ENCODE measurements at regions not wholly inside any gene's neighbourhood (a gene's known extent, or its start where the extent isn't known, plus 50 kb on each side); places are given as distances from the start of the nearest gene placed in this dataset.
"Not testable (repeated sequence)": the region's sequence is repeated elsewhere in the genome, so short reads cannot be mapped to it uniquely, and the experiment has no call there.

DNA sequence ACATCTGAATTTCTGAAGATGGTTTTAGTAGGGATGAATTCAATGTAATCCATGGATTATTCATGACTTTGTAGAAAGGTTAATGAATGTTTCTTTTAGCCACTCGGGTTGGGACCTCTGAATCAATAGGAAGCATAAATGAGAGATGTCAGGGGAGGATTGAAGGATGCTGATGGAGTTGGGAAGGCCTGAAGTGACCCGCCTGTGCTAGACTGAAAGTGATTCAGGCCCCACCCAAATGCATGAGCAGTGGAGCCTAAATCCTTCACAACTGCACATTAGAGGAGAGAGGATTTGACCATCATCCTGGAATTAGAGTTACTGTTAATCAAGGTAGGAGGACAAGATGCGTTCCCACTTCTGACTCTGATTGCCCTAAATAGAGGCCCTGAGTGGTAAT lies 162.2 kb upstream of the PTPN20 start:
- peak; percentile 2 for DNase-seq (ENCODE audit: low spot score)

DNA sequence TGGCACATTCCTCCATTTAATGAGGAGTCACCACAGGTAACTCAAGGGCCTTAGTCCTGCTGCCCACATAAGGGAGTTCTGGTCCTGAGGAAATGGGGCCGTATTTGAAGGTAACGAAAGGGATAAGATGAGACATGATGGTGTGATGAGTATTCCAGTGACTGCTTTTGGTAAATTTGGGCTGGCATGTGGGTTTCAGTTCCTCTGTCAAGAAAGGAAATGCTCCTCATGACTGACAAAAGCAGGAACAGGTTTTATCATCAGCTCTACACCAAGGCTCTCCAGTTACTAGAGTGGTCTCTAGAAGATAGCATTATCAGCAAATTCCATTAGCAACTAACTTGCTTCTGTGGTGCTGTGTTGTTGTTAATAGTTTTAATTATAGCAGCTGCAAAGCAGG lies 161.8 kb upstream of the PTPN20 start:
- peak; percentile 2 for DNase-seq (ENCODE audit: low spot score)

GRCh38 chr10:46753763-46754162 lies 157.5 kb upstream of the PTPN20 start:
- DNase-seq (ENCODE audit: low spot score) = not testable (repeated sequence)

- not testable (repeated sequence) for DNase-seq (ENCODE audit: low spot score)
These were observed 149.8 kb upstream of the PTPN20 start for GRCh38 chr10:46761471-46761870.

DNA sequence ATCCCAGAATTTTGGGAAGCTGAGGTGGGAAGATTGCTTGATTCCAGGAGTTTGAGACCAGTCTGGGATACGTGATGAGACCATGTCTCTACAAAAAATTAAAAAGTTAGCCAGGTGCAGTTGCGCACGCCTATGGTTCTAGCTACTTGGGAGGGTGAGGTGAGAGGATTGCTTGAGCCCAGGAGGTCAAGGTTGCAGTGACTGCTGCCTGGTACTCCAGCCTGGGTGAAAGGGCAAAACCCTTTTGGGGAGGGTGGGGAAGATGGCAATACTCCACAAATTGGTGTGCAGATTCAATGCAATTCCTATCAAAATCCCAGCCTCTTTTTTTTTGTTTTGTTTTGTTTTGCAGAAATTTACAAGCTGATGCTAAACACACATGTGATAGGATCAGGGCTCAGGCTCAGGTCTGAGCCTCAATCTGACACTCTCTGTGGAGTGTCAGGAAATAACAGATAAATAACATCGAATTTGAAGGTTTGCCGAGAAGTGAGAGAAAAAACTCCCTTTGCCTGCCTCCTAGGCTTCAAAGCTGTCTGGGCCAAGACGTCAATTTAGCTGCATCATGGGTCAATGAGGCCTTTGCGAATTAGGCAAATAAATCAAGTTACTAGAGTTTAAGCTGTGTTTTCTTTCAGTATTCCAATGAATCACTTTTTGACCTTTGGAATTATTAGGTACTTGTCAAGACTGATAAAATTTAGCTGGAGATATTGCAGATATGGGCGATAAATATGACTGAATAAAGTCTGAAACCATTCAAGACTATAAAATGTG lies 142.5 kb upstream of the PTPN20 start:
- DNase-seq (ENCODE audit: low spot score) = not testable (repeated sequence)

DNA sequence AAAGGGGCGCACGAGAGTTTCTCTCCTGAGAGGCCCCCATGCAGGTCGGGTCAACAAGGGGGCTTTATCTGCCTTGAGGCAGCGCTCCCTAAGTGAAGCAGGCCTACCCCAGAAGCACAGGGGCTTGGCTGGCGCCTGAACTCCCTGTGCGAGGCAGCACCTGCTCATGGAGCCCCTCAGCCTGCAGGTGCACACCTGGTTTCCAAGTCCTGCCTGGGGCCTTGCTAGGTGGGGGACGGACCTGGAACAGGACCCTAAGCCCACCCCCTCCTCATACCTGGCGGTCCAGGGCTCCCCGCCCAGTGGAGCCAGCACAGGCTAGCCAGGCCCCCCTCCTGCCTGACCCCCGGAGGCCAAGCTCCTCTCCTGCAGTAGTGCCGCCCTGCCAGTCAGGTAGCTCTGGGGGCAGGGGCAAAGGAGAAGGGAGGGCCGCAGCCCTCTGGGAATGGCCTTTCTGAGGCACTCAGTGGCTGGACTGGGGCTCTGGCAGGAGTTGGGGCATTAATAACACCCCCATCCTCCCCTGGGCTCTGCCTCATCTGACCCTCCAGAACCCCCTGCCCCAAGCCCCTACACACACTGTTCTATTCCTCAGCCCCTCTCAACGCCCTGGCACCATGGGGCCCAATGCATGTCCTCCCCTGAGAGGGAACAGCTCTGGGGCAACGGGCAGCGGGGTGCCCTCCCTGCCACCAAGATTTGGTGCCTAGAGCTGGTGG lies 137.9 kb upstream of the PTPN20 start:
- not testable (repeated sequence) for DNase-seq (ENCODE audit: low spot score)

DNA sequence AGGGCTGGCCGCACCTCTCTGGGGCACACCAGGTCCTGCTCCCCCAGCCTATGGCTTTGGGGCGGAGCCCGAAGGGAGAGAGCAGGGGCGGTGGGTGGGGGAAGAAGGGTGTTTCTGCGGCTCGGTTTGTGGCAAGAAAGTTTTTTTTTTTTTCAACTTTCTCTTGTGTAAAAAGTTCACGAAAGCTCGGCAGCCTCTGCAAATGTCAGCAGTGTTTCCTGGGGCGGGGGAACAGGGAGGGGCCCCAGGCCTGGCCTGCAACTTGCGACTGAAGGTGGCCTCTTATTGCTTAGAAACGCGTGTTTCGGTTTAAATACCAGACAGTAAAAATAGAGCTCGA lies 137.4 kb upstream of the PTPN20 start:
- not testable (repeated sequence) for DNase-seq (ENCODE audit: low spot score)

DNA sequence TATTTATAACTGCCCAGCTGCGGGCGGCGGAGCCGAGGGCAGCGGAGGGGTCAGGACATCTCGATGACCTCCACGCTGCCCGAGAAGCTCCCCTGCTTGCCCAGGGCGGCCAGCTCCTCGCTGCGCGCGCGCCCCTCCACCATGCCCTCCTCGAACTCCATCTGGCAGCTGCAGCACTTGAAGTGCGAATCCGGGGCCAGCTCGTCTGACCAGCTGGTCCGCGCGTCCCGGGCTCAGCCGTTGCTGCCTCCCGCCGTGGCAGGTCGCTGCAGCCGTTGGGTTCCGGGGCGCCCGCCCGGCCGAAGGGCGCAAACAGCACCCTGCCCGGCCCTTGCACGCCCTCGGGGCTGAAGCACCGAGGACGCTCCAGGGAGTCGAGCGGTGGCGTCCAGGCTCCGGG lies 136.9 kb upstream of the PTPN20 start:
- not testable (repeated sequence) for DNase-seq (ENCODE audit: low spot score)

DNA sequence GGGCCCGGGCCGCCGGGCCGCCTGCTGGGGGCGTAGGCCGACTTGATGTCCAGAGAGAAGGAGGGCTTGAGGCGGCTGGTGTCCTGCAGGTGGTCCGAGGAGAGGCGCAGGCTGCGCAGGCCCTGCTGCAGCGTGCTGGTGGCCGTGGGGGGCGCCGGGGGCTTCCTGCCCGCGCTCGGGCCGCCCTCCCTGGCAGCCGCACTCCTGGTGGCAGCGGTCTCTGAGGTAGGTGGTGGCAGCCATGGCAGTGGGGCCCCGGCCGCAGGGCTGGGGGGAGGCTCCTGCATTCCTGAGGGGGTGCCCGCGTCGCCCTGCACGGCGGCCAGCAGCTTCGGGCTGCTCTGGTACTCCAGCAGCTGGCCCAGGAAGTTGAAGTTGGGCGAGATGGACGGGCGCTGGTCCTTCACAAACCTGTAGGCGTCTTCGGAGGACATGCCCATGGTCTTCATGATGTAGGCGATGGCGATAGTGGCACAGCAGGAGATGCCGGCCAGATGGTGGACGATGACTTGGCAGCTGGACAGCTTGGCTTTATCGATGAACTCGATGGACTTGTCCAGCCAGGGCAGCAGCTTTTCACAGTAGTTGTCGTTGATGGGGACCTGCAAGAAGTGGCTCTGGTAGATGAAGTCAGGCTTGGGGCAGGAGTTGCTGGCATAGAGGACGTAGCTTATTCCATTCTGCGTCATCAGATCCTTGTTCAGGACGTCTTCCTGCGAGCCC lies 136.1 kb upstream of the PTPN20 start:
- not testable (repeated sequence) for DNase-seq (ENCODE audit: low spot score)

DNA sequence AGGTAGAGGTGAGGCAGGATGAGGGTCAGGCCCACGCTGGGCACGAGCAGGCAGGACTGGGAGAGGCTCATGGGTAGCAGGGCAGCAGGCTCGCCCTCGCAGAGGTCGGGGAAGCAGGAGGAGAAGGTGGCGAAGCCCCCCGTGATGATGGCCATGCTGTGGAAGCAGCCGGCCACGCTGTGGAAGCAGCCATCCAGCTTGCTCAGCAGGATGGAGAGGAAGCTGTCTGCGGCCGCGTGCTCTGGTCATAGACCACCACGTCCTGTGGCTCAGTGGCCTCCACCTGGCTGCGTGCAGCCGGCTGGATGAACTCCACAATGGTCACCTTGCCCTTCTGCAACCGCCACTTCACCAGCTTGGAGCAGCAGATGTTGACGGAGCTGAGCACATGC lies 135.6 kb upstream of the PTPN20 start:
- not testable (repeated sequence) for DNase-seq (ENCODE audit: low spot score)

GRCh38 chr10:46779571-46779970 lies 131.7 kb upstream of the PTPN20 start:
- not testable (repeated sequence) for DNase-seq (ENCODE audit: low spot score)

DNA sequence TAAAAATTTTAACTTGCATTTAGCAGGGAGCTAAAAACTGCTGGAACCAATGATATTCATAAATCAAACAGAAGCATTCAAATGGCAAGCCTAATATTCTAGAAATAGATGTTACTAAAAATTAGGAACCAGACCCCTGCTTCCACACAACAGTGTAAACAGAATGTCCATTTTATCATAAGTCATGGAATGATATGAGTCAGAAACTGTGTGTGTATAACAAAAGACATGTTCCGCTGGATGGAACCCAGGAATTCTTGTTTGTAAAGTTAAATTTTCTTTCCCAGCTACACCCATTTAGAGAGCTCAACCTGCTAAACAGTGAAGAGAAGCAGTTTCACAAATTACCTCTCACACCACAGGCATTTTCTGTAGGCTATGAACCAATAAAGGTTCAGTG lies 131.1 kb upstream of the PTPN20 start:
- DNase-seq (ENCODE audit: low spot score) = not testable (repeated sequence)

- not testable (repeated sequence) for DNase-seq (ENCODE audit: low spot score)
These were observed 130.2 kb upstream of the PTPN20 start for GRCh38 chr10:46781001-46781400.

DNA sequence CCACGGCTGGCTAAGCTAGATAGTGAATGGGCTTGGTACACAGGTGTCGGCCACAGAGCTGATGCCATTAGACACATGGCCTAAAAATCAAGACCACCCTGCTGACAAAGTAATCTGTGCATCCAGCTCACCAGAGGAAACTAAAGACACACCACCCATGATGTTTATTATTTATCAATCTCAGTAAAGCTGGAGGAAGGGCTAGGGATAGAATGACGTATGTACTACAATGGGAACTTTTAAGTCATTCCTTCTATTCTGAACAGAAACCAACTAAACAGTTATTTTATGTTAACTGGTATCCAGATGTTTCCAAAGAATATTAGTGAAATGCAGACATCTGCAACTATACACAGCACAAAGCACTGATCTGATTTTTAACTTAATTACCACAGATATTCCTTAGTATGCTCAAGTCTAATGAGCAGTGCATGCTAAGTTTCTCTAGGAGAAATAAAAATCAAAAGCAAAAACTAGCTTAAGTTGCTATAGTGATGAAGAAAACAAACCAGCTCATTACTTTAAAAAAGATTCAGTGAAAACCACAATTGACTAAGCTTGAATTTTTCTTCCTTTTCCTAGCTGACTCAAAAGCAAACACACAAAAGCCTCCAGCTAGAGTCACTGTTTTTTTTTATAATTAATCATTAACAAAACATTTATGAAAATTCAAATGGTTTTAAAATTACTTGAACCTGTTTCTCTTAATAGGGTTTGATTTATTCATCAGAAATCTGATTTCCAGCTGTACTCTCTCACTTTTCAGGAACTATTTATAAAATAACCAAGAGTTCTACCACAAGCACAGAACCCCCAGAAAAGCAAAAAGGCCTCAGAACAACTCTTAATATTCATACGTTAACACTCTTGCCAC lies 129.0 kb upstream of the PTPN20 start:
- not testable (repeated sequence) for DNase-seq (ENCODE audit: low spot score)

DNA sequence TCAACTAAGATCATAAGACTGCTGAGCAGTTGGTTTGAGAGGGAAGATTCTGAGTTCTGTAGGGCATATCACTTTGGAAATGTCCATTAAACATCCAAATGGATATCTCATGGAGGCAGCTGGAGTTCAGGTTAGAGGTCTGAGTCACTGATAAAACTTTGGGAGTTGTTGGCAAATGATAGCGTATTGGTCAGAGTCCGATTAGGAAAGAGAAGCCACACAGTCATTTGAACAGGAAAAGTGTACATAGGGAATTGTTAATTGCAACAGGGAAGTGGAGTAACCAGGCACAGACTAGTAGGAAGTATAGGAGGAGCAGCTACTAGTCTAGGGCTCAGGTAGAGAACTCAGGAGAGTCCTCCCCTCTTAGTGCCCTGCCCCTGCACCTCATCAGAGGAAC lies 126.6 kb upstream of the PTPN20 start:
- DNase-seq (ENCODE audit: low spot score) = not testable (repeated sequence)

GRCh38 chr10:46786125-46786517 lies 125.1 kb upstream of the PTPN20 start:
- not testable (repeated sequence) for DNase-seq (ENCODE audit: low spot score)

GRCh38 chr10:46786518-46787320 lies 124.5 kb upstream of the PTPN20 start:
- peak; percentile 50 for DNase-seq (ENCODE audit: low spot score)

- peak; percentile 58 for DNase-seq (ENCODE audit: low spot score)
These were observed 124.0 kb upstream of the PTPN20 start for GRCh38 chr10:46787321-46787615.

DNA sequence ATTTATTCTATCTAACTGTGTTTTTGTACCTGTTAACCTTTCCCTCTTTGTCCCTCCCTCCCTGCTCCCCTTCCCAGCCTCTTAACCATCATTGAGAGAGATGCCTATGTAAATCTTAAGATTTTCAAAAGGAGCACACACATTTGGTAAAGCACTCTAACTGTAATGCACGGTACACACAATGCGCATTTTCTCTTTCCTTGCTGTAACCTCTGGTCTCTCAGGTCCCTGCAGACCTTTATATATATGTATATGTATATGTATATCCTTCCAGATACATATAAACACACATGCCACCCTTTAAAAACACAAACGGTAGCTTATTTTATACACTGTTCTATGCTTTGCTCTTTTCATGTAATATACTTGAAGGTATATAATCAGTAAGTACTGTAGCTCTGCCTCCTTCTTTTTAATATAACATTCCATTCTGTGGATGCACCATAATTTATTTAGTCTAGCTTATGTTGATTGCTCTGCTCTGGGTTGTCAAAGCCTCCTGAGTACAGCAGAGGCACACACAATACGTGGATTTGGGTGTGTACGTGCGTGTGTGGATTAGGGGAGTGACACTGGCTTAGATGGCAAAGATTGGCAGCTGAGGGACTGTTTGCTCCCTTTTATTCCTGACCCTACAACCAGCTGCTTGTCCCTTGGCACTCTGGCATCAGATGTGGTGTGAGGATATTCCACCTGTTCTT lies 118.4 kb upstream of the PTPN20 start:
- not testable (repeated sequence) for DNase-seq (ENCODE audit: low spot score)

- peak; percentile 5 for DNase-seq (ENCODE audit: low spot score)
These were observed 114.9 kb upstream of the PTPN20 start for GRCh38 chr10:46796351-46796750.

- DNase-seq (ENCODE audit: low spot score) = not testable (repeated sequence)
These were observed 109.2 kb upstream of the PTPN20 start for GRCh38 chr10:46802010-46802409.

All from hematopoietic multipotent progenitor cell treated with erythropoietin and hydrocortisone succinate and interleukin-3 and kit ligand, for 17 days (in vitro differentiated cells).